ENCODE measurements at regions not wholly inside any gene's neighbourhood (a gene's known extent, or its start where the extent isn't known, plus 50 kb on each side); places are given as distances from the start of the nearest gene placed in this dataset.

- TF ChIP-seq POLR2AphosphoS5 (IDR thresholded peaks at IDR 0.05) = no peak
- TF ChIP-seq POLR2A (IDR thresholded peaks at IDR 0.05) = no peak
- TF ChIP-seq CTCF (IDR thresholded peaks at IDR 0.05) = no peak
Measured at GRCh38 chr5:163108351-163108750, 329.0 kb upstream of the CCNG1 start.
